MCF 10A (cell line): ENCODE measurements at regions not wholly inside any gene's neighbourhood (a gene's known extent, or its start where the extent isn't known, plus 50 kb on each side); places are given as distances from the start of the nearest gene placed in this dataset.

Source experiments
- BruUV-seq: library from RNA; stranded (reverse); fragments of 400-500 nt; replicated peaks from 2 replicates; lab custom pipeline; 2021; lab: Mats Ljungman, UMichigan
- CTCF ChIA-PET: fragments of 300-600 bp; sonication (Branson Sonifier 250); formaldehyde crosslinking; extraction: SDS; loops from one replicate; lab custom pipeline; 2021; ENCODE audit warnings: antibody characterized with exemption, inconsistent platforms; lab: Yijun Ruan, JAX
- POLR2A ChIA-PET: fragments of 300-600, 350-650 bp; sonication (Branson Sonifier 250); formaldehyde crosslinking; extraction: SDS; loops from one replicate; lab custom pipeline; 2020; ENCODE audit warnings: antibody characterized with exemption, inconsistent platforms; lab: Yijun Ruan, JAX
- DNase-seq: peaks from one replicate; pipeline ENCODE4 v3.0.0-alpha.2; 2018; ENCODE audit not compliant: unreplicated experiment
- H3K27ac Mint-ChIP-seq: one replicate; pipeline ENCODE4 v1.8.0; 2022; ENCODE audit warnings: mild to moderate bottlenecking, low read depth, mixed read lengths; ENCODE audit not compliant: unreplicated experiment
- H3K27me3 Mint-ChIP-seq: one replicate; pipeline ENCODE4 v1.8.0; 2022; ENCODE audit warnings: mixed read lengths; ENCODE audit not compliant: insufficient read depth, unreplicated experiment
- H3K36me3 Mint-ChIP-seq: one replicate; pipeline ENCODE4 v1.8.0; 2022; ENCODE audit warnings: mild to moderate bottlenecking, moderate library complexity, mixed read lengths; ENCODE audit not compliant: insufficient read depth, unreplicated experiment
- H3K4me1 Mint-ChIP-seq: one replicate; pipeline ENCODE4 v1.8.0; 2022; ENCODE audit warnings: mixed read lengths; ENCODE audit not compliant: insufficient read depth, unreplicated experiment
- H3K4me3 Mint-ChIP-seq: one replicate; pipeline ENCODE4 v1.8.0; 2022; ENCODE audit warnings: mild to moderate bottlenecking, moderate library complexity, mixed read lengths; ENCODE audit not compliant: unreplicated experiment
- H3K9me3 Mint-ChIP-seq: one replicate; pipeline ENCODE4 v1.8.0; 2022; ENCODE audit warnings: mixed read lengths; ENCODE audit not compliant: unreplicated experiment
- CTCF ChIP-seq: fragments of 200-600 bp; IDR thresholded peaks from one replicate; pipeline ENCODE4 v1.8.0; 2022; ENCODE audit warnings: antibody characterized with exemption, mild to moderate bottlenecking; ENCODE audit not compliant: unreplicated experiment
- intact Hi-C: fragments of 100-400 bp; cut with micrococcal nuclease; formaldehyde crosslinking; loops from 2 replicates; pipeline ENCODE4 v1.14.1; 2022

- no peaks in the 10 kb centered on the region for H3K27me3 Mint-ChIP-seq
- CTCF ChIA-PET, result interaction anchor here (0.5 to 1.1 kb wide), 6 partner anchors 9 to 603 kb away, joined by 3 to 4 read pairs (median 3); no protein-coding TSS in a partner anchor
- H3K4me1 Mint-ChIP-seq, result peaks cover 50% of the 10 kb centered on the region
- intact Hi-C loops, result loop anchor here (1.0 to 5.0 kb wide), 4 partner anchors 52 to 360 kb away; partner anchors contain the start of gene PTBP2
- H3K27ac Mint-ChIP-seq, result peak overlapping the region; percentile 72
- H3K4me3 Mint-ChIP-seq, result no peak overlapping the region
- no peak for TF ChIP-seq CTCF
- no peaks in the 10 kb centered on the region for H3K36me3 Mint-ChIP-seq
- DNase-seq, result no peak
- H3K9me3 Mint-ChIP-seq, result no peaks in the 10 kb centered on the region
- POLR2A ChIA-PET, result interaction anchor here (0.6 to 1.6 kb wide), 10 partner anchors 9 to 771 kb away, joined by 3 to 6 read pairs (median 3); no protein-coding TSS in a partner anchor
- no TSS peak for BruUV-seq
Measured at GRCh38 chr1:96361961-96362360, 359.6 kb upstream of the PTBP2 start.

- ChIA-PET CTCF (interaction anchor here (0.5 to 1.1 kb wide), 5 partner anchors 8 to 382 kb away, joined by 3 to 6 read pairs (median 3); no protein-coding TSS in a partner anchor), POLR2A (interaction anchor here (0.6 to 1.6 kb wide), 11 partner anchors 10 to 771 kb away, joined by 3 to 7 read pairs (median 3); no protein-coding TSS in a partner anchor)
- no TSS peak for BruUV-seq
- Mint-ChIP-seq H3K27ac (peak overlapping the region; percentile 72), H3K36me3 (no peaks in the 10 kb centered on the region), H3K4me1 (peaks cover 44% of the 10 kb centered on the region), H3K9me3 (no peaks in the 10 kb centered on the region), H3K4me3 (no peak overlapping the region), H3K27me3 (no peaks in the 10 kb centered on the region)
- no peak for TF ChIP-seq CTCF
- peak; percentile 97 for DNase-seq
- intact Hi-C loops, result loop anchor here (1.0 to 5.0 kb wide), 4 partner anchors 52 to 360 kb away; partner anchors contain the start of gene PTBP2
Measured at GRCh38 chr1:96362623-96363022, 359.0 kb upstream of the PTBP2 start.

- no peak for TF ChIP-seq CTCF
- Mint-ChIP-seq H3K36me3 (no peaks in the 10 kb centered on the region), H3K4me1 (peaks cover 44% of the 10 kb centered on the region), H3K9me3 (no peaks in the 10 kb centered on the region), H3K27ac (peak overlapping the region; percentile 72), H3K4me3 (no peak overlapping the region), H3K27me3 (no peaks in the 10 kb centered on the region)
- no TSS peak for BruUV-seq
- intact Hi-C loops, result loop anchor here (5.0 kb wide), 2 partner anchors 123 to 358 kb away; partner anchors contain the start of gene PTBP2
- DNase-seq, result no peak
- POLR2A ChIA-PET, result no interaction called here
- CTCF ChIA-PET, result interaction anchor here (0.6 kb wide), 1 partner anchor 29 kb away, joined by 3 read pairs; no protein-coding TSS in a partner anchor
Measured at GRCh38 chr1:96363826-96364225, 357.8 kb upstream of the PTBP2 start.

GRCh38 chr1:96364576-96364975 is 357.0 kb upstream of the PTBP2 start:
- intact Hi-C loops, result loop anchor here (5.0 kb wide), 2 partner anchors 123 to 358 kb away; partner anchors contain the start of gene PTBP2
- Mint-ChIP-seq H3K36me3 (no peaks in the 10 kb centered on the region), H3K27me3 (no peaks in the 10 kb centered on the region), H3K4me1 (peaks cover 46% of the 10 kb centered on the region), H3K9me3 (no peaks in the 10 kb centered on the region), H3K4me3 (no peak overlapping the region), H3K27ac (no peak overlapping the region)
- no peak for TF ChIP-seq CTCF
- BruUV-seq, result no TSS peak
- DNase-seq, result no peak
- ChIA-PET POLR2A (no interaction called here), CTCF (interaction anchor here (0.6 kb wide), 2 partner anchors 624 to 1132 kb away, joined by 3 to 4 read pairs; no protein-coding TSS in a partner anchor)
